OCI-LY3 (cell line): ENCODE measurements at regions not wholly inside any gene's neighbourhood (a gene's known extent, or its start where the extent isn't known, plus 50 kb on each side); places are given as distances from the start of the nearest gene placed in this dataset.

Source experiments
- H2AFZ ChIP-seq: fragments of 200-600, 300-600 bp; shearing (Covaris generic); 2 replicates; pipeline ENCODE4 v1.6.0; 2014; ENCODE audit warnings: antibody characterized with exemption, low read depth, low read length
- H3K27ac ChIP-seq: fragments of 200-600, 300-600 bp; sonication (generic); 2 replicates; pipeline ENCODE4 v1.5.1; 2014; ENCODE audit warnings: mild to moderate bottlenecking, low read length, moderate library complexity, mixed read lengths
- H3K27me3 ChIP-seq: fragments of 200-600, 300-600 bp; sonication (generic); 2 replicates; pipeline ENCODE4 v1.6.1; 2014; ENCODE audit warnings: low read depth, low read length, mixed read lengths
- H3K36me3 ChIP-seq: fragments of 200-600, 300-600 bp; sonication (generic); replicated peaks from 2 replicates; pipeline ENCODE3; 2014; ENCODE audit warnings: low read depth, low read length, mixed read lengths
- H3K4me1 ChIP-seq: fragments of 300-600, 200-600 bp; sonication (generic); 2 replicates; pipeline ENCODE4 v1.6.1; 2014; ENCODE audit warnings: low read length, mixed read lengths
- H3K4me2 ChIP-seq: fragments of 200-600, 300-600 bp; sonication (generic); 2 replicates; pipeline ENCODE4 v1.6.1; 2014; ENCODE audit warnings: low read length, mixed read lengths
- H3K4me3 ChIP-seq: fragments of 300-600, 200-600 bp; sonication (generic); 2 replicates; pipeline ENCODE4 v1.5.1; 2014; ENCODE audit warnings: antibody characterized with exemption, mild to moderate bottlenecking, low read length, moderate library complexity
- H3K79me2 ChIP-seq: fragments of 300-600, 200-600 bp; shearing (Covaris generic); 2 replicates; pipeline ENCODE4 v1.6.1; 2014; ENCODE audit warnings: mild to moderate bottlenecking, low read length, mixed read lengths
- H3K9ac ChIP-seq: fragments of 300-600, 200-600 bp; shearing (Covaris generic); 2 replicates; pipeline ENCODE4 v1.6.0; 2014; ENCODE audit warnings: mild to moderate bottlenecking, low read length, moderate library complexity
- H3K9me3 ChIP-seq: fragments of 200-600, 300-600 bp; shearing (Covaris generic); 2 replicates; pipeline ENCODE4 v1.6.1; 2014; ENCODE audit warnings: low read length, mixed read lengths; ENCODE audit not compliant: insufficient read depth
- H4K20me1 ChIP-seq: fragments of 200-600, 300-600 bp; sonication (generic); 2 replicates; pipeline ENCODE4 v1.6.1; 2016; ENCODE audit warnings: low read length, mixed read lengths; ENCODE audit not compliant: insufficient read depth
- EZH2phosphoT487 ChIP-seq: fragments of 200-600 bp; shearing (Covaris generic); IDR thresholded peaks from 2 replicates; pipeline ENCODE4 v1.6.1; 2018; ENCODE audit warnings: antibody characterized with exemption, mixed run types, low read depth
- TF ChIP-seq, protein P1 (sequence below): fragments of 200-600, 300-600 bp; sonication (generic); IDR thresholded peaks from 2 replicates; pipeline ENCODE4 v1.5.1; 2014; ENCODE audit warnings: antibody characterized with exemption, low read length, low read depth

DNA sequence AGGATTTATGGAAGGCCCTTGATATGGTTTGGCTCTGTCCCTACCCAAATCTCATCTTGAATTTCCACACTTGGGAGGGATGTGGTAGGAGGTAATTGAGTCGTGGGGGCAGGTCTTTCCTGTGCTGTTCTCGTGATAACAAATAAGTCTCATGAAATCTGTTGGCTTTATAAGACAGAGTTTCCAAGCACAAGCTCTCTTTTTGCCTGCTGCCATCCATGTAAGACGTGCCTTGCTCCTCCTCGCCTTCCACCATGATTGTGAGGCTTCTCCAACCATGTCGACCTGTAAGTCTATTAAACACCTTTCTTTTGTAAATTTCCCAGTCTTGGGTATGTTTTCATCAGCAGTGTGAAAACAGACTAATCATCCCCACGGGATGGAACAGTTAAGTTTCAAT is 557.2 kb upstream of the ISX start:
- no peak overlapping the region for H3K4me3 ChIP-seq
- no peaks in the 10 kb centered on the region for H4K20me1 ChIP-seq
- H3K9ac ChIP-seq, result no peak overlapping the region
- 0 out of 2 replicates have a peak, but pooled peaks cover 3% of the 10 kb centered on the region for H3K9me3 ChIP-seq
- no peak overlapping the region for H3K4me2 ChIP-seq
- H3K4me1 ChIP-seq, result no peaks in the 10 kb centered on the region
- no peaks in the 10 kb centered on the region for H3K27me3 ChIP-seq
- no peaks in the 10 kb centered on the region for H3K79me2 ChIP-seq
- H3K27ac ChIP-seq, result no peak overlapping the region
- no peaks in the 10 kb centered on the region for H3K36me3 ChIP-seq
- H2AFZ ChIP-seq, result no peak overlapping the region
- TF ChIP-seq EZH2phosphoT487, result no peak
- TF ChIP-seq, protein P1, sequence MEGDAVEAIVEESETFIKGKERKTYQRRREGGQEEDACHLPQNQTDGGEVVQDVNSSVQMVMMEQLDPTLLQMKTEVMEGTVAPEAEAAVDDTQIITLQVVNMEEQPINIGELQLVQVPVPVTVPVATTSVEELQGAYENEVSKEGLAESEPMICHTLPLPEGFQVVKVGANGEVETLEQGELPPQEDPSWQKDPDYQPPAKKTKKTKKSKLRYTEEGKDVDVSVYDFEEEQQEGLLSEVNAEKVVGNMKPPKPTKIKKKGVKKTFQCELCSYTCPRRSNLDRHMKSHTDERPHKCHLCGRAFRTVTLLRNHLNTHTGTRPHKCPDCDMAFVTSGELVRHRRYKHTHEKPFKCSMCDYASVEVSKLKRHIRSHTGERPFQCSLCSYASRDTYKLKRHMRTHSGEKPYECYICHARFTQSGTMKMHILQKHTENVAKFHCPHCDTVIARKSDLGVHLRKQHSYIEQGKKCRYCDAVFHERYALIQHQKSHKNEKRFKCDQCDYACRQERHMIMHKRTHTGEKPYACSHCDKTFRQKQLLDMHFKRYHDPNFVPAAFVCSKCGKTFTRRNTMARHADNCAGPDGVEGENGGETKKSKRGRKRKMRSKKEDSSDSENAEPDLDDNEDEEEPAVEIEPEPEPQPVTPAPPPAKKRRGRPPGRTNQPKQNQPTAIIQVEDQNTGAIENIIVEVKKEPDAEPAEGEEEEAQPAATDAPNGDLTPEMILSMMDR, result no peak

DNA sequence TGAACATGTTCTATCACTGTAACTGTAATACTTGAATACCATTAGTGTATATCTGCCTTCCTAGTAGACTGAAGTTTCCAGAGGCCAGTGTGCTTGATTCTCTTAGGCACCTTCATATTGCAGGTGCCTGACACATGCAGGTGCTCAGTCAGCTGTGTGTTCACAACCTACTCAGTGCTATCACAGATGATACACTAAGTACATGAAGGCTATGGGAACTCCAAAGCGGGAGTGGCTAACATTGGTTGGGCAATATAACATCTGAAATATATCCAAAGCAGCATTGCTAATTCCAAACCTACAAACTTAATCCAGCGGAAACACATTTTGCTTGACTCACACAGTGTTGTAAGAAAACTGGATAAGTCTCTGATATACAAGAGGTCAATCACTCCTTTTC is 539.3 kb upstream of the ISX start:
- TF ChIP-seq EZH2phosphoT487, result no peak
- TF ChIP-seq, protein P1, result no peak
- H3K27me3 ChIP-seq, result no peaks in the 10 kb centered on the region
- no peaks in the 10 kb centered on the region for H3K36me3 ChIP-seq
- no peaks in the 10 kb centered on the region for H3K4me1 ChIP-seq
- H3K27ac ChIP-seq, result no peak overlapping the region
- H3K79me2 ChIP-seq, result no peaks in the 10 kb centered on the region
- no peak overlapping the region for H3K4me3 ChIP-seq
- H4K20me1 ChIP-seq, result no peaks in the 10 kb centered on the region
- no peak overlapping the region for H2AFZ ChIP-seq
- H3K9ac ChIP-seq, result no peak overlapping the region
- no peaks in the 10 kb centered on the region for H3K9me3 ChIP-seq
- H3K4me2 ChIP-seq, result no peak overlapping the region

DNA sequence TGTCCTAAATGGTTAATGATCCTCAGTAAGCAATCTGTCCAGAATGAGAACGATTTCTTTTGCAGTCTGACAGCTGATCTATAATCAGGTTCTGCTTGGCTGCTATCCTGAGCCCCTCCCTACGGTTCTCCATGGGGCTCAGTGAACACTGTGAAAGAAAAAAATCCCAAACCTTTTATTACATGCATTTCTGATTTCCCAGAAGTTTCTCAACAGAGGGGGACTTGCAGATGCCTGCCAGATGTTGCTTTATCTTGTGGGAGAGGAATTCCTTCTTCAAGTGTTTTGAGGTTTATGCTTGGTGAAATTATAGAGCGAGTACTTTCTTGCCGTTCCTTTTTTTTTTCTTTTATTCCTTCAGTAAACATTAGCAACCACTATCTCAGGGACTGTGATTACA is 531.9 kb upstream of the ISX start:
- Histone ChIP-seq H3K4me3 (no peak overlapping the region), H3K9ac (no peak overlapping the region), H3K27ac (no peak overlapping the region), H3K9me3 (no peaks in the 10 kb centered on the region), H3K36me3 (no peaks in the 10 kb centered on the region), H4K20me1 (no peaks in the 10 kb centered on the region), H3K79me2 (no peaks in the 10 kb centered on the region), H2AFZ (no peak overlapping the region), H3K27me3 (no peaks in the 10 kb centered on the region), H3K4me1 (no peaks in the 10 kb centered on the region), H3K4me2 (no peak overlapping the region)
- no peak for TF ChIP-seq EZH2phosphoT487
- TF ChIP-seq, protein P1, result no peak

DNA sequence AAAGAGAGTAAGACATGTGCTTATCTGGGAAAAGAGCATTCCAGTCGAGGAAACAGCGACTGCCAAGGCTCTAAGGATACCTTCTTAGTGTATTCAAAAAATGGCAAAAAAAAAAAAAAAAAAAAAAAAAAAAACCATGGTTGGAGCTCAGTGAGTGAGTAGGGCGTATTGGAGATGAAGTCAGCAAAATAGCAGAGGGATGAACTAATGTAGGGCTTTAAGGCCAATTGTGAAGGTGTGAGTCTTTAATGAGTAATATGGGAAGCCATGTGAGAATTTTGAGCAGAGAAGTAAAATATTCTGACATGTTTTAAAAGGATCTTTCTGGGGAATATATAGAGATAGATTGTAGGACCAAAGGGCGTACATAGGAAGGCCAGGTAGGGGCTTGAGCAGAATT is 498.6 kb upstream of the ISX start:
- no peaks in the 10 kb centered on the region for H3K27me3 ChIP-seq
- no peak for TF ChIP-seq EZH2phosphoT487
- TF ChIP-seq, protein P1, result no peak
- no peaks in the 10 kb centered on the region for H3K9me3 ChIP-seq
- no peaks in the 10 kb centered on the region for H3K4me1 ChIP-seq
- no peak overlapping the region for H3K4me2 ChIP-seq
- no peak overlapping the region for H3K9ac ChIP-seq
- H3K27ac ChIP-seq, result no peak overlapping the region
- H4K20me1 ChIP-seq, result no peaks in the 10 kb centered on the region
- no peak overlapping the region for H3K4me3 ChIP-seq
- H3K79me2 ChIP-seq, result no peaks in the 10 kb centered on the region
- H2AFZ ChIP-seq, result no peak overlapping the region
- H3K36me3 ChIP-seq, result no peaks in the 10 kb centered on the region
